ENCODE measurements at regions not wholly inside any gene's neighbourhood (a gene's known extent, or its start where the extent isn't known, plus 50 kb on each side); places are given as distances from the start of the nearest gene placed in this dataset.

GRCh38 chr18:40325988-40326387 lies 1629.0 kb upstream of the PIK3C3 start:
- Histone ChIP-seq H3K27me3 (replicated peaks in 1 of 4; ENCODE audit: control insufficient read depth in 3 of 4, extremely low read depth in 1 of 4, insufficient read depth in 3 of 4, low read length in 3 of 4) (no peaks in the 10 kb centered on the region), H2BK20ac (ENCODE audit: low read length) (no peak overlapping the region), H3K4ac (replicated peaks; ENCODE audit: insufficient read length, low read depth, low read length) (no peak overlapping the region), H4K91ac (replicated peaks; ENCODE audit: insufficient read length, low read length) (no peak overlapping the region), H2BK15ac (ENCODE audit: low read length) (no peak overlapping the region), H3K14ac (ENCODE audit: insufficient read length) (no peak overlapping the region), H3K4me3 (ENCODE audit: extremely low read depth in 1 of 4, insufficient read depth in 2 of 4, low read depth in 3 of 4, low read length in 4 of 4) (no peak overlapping the region), H3K4me1 (replicated peaks in 1 of 4; ENCODE audit: control insufficient read depth in 3 of 4, insufficient read depth in 4 of 4, low read length in 3 of 4) (no peaks in the 10 kb centered on the region; a peak in 1 of 7 replicates), H3K23ac (ENCODE audit: insufficient read length) (no peak overlapping the region), H3K9me3 (ENCODE audit: insufficient read depth in 2 of 2, low read depth in 1 of 2, low read length in 1 of 2) (peaks cover 0 to 5% of the 10 kb centered on the region in 2 experiments; a peak in 1 of 4 replicates), H3K36me3 (ENCODE audit: control insufficient read depth in 2 of 4, insufficient read depth in 4 of 4, low read length in 3 of 4) (no peaks in the 10 kb centered on the region), H3K79me1 (ENCODE audit: low read depth, low read length) (no peaks in the 10 kb centered on the region), H3K9ac (replicated peaks in 1 of 4; ENCODE audit: extremely low read depth in 1 of 4, low read depth in 3 of 4, low read length in 3 of 4) (no peak overlapping the region), H2AK5ac (ENCODE audit: low read depth, low read length) (no peak overlapping the region), H3K23me2 (ENCODE audit: low read depth, low read length) (no peaks in the 10 kb centered on the region), H4K20me1 (replicated peaks in 1 of 2; ENCODE audit: control insufficient read depth in 1 of 2, insufficient read depth in 2 of 2, low read length in 2 of 2) (no peaks in the 10 kb centered on the region), H3K4me2 (ENCODE audit: insufficient read depth in 1 of 2, low read depth in 2 of 2, low read length in 2 of 2) (no peak overlapping the region), H2BK120ac (replicated peaks; ENCODE audit: low read depth, low read length) (no peak overlapping the region), H3K27ac (ENCODE audit: low read depth, low read length) (no peak overlapping the region), H4K8ac (ENCODE audit: extremely low read depth, insufficient read depth, low read length) (no peak overlapping the region), H3K18ac (ENCODE audit: extremely low read depth, low read length) (no peak overlapping the region), H2BK12ac (ENCODE audit: low read depth, low read length) (no peak overlapping the region), H3K56ac (replicated peaks; ENCODE audit: insufficient read length, low read depth, low read length) (no peak overlapping the region), H3K79me2 (ENCODE audit: control insufficient read depth in 1 of 2, insufficient read depth in 2 of 2, low read length in 2 of 2) (no peaks in the 10 kb centered on the region), H2BK5ac (ENCODE audit: low read depth, low read length) (no peak overlapping the region), H4K5ac (ENCODE audit: insufficient read length, low read depth, low read length) (no peak overlapping the region), H2AFZ (ENCODE audit: low read length) (no peak overlapping the region)
- POLR2A ChIA-PET (ENCODE audit: partially characterized antibody): no interaction called here
- no peak for TF ChIP-seq BACH1 (IDR thresholded peaks at IDR 0.05; ENCODE audit: low read length)
- no peak for TF ChIP-seq BRCA1 (IDR thresholded peaks at IDR 0.05; ENCODE audit: low read depth, low read length)
- TF ChIP-seq SUZ12 (IDR thresholded peaks at IDR 0.05; ENCODE audit: low read length): no peak
- DNase-seq (ENCODE audit: low read depth in 1 of 2, low spot score in 2 of 2) (no peak), FAIRE-seq (no peak)
- WGBS, 2 experiments (ENCODE audit: extremely low coverage in 1 of 2, insufficient coverage in 1 of 2, insufficient read length in 1 of 2, insufficient replicate concordance in 2 of 2, low coverage in 1 of 2, low lambda C conversion rate in 2 of 2, missing lambda C conversion rate in 1 of 2): 89% methylated on average over 1 of the region's 1 CpG; no CpG with 5 or more reads in 1 of the 2 experiments
- CTCF ChIA-PET (ENCODE audit: partially characterized antibody): no interaction called here

Measured in H1 (cell line).